DMS79 (cell line): ENCODE measurements at regions not wholly inside any gene's neighbourhood (a gene's known extent, or its start where the extent isn't known, plus 50 kb on each side); places are given as distances from the start of the nearest gene placed in this dataset.
"Not testable (repeated sequence)": the region's sequence is repeated elsewhere in the genome, so short reads cannot be mapped to it uniquely, and the experiment has no call there.

Experiments used
- DNase-seq: peaks from one replicate; lab custom pipeline; 2025; lab: John Stamatoyannopoulos, UW

DNA sequence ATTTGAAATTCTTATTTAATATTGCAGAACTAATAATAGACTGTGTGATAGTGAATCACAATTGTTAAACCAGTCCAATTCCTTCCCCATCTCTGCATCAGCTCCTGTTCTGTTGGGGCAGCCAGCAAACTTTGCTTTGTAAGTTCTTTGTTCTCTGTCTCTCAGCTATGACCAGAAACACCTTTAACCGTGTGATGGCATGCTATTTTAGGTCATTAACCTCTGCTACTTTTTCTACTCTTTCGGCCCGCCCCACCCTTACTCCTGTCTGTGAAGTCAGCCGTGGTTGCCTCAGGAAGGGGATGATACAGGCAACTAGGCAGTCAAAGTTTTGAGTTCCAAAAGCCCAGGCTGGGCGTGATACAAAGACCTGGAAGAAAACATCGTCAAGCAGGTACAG is 51.3 kb upstream of the EGFL6 start:
- DNase-seq: no peak

DNA sequence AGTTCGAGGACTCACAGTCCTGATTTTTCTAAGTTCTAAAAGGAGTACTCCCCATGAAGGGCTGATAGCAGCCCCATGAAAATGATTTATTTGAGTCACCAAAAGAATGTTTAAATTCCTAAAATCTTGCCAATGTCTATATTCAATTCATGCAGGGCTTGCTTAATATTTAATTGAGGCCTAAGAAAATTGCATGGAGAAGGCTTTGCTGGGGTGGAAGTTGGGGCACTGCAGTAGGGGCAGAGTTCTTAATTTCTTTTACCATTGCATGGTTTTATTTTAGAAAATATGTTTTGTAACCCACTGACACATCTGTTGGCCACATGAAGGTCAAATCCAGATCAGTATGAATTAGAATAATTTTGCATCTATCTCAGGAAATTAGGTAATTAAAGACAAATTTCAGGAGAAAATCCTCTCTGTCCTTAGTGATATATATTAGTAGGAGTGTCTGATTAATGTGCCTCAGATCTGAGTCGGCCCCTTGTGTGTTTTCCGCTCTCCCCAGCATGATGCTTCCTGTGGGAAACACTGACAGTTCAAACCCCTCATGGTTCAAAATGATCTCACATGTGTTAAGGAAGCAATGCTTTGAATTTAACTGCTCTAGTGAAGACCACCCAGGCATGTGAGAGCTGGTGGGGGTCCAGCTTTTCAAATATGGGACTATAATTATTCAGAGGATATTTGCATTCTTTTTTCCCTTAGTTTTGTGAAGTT is 54.0 kb upstream of the EGFL6 start:
- DNase-seq: no peak

DNA sequence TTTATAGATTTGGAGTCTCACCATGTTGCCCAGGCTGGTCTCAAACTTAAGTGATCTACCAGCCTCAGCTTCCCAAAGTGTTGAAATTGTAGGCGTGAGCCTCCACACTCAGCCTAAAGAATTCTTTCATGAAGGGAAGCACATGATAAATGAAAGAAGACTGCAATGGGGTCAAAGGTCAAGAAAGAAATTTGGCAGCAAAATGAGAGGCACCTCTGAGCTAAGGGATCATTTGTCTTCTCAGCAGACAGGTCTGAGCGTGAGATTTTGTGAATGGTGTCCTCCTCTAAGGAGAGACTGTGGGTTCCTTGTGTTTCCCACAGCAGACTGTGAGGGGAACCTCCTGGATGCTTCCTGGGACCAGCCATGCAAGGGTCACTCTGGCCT is 57.5 kb upstream of the EGFL6 start:
- DNase-seq: no peak

DNA sequence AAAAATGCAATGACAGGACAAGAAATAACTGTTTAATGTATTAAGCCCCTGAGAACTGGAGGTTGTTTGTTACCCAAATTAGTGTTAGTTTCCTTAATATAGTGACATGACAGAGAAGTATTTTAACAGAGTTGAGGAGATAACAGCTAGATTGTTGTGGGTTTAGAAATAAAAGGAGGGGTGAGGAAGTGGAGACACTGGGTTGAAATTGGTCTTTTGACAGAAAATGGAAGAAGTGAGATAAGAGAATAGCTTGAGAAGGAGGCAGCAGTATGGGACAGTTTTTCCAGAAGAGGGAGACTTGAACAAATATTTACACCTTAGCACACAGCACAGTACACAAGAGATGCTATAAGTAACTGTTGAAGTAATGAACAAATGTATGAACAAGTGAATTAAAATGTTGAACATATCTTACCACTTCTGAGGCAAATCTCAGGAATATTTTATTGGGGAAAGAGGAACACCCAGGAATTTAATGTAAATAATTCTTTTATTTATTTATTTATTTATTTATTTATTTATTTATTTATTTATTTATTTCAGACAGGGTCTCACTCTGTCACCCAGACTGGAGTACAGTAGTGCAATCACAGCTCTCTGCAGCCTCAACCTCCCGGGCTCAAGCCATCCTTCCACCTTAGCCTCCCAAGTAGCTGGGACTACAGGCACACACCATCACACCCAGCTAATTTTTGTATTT is 58.0 kb upstream of the EGFL6 start:
- no peak for DNase-seq

DNA sequence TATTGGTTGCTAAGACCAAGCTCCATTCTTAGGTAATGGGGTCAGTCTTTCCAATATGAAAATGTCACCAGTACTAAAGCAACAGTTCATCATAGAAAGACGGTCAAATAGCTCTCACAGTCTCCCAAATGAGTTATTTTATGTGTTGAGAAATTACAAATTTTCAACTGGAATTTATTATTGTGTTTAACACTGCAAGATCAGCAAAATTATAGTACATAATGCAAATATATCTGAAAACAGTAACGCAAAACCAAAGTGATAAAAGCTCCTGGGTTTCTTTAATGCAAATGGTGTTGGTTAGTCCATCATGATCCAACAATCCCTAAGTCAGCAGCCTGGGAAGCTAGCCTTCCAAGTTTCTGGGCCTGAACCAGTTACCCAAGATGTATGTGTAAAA is 61.5 kb upstream of the EGFL6 start:
- no peak for DNase-seq

DNA sequence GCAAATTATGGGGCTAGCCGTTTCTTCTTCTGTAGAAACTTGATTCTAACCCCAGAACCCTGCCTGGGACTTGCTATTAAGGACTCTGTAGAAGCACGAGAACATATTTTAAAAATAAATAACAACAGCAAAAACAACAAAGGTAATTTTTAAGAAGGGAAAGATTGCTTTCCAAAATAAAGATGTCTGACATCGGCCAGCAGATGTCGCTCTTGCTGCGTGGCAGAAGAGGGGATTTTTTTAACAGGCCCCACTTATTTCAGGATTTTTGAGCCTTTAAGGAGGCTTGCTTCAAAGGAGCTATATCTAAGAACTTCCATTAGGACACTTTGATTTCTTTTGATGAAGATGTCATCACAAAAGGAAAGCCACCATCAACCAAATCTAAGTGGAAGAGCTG is 62.8 kb upstream of the EGFL6 start:
- DNase-seq: no peak

DNA sequence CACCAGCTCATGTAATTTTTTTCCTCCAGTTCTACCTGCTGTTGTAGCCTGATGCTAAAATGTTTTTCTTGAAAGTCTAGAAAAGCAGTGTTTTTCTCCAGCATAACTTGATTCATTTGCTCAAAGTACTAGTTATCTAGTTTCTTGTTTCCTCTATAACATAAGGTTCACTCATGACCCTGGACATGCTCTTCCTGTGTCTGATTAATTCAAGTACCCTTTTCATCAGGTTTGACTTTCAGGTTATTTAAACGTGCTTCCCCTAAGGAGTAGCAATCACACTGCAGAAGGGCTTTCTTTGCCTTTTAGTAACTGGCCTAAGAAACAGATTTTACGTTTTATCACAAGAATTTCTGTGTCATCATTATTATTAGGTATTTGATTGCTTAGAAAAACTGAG is 66.8 kb upstream of the EGFL6 start:
- no peak for DNase-seq

DNA sequence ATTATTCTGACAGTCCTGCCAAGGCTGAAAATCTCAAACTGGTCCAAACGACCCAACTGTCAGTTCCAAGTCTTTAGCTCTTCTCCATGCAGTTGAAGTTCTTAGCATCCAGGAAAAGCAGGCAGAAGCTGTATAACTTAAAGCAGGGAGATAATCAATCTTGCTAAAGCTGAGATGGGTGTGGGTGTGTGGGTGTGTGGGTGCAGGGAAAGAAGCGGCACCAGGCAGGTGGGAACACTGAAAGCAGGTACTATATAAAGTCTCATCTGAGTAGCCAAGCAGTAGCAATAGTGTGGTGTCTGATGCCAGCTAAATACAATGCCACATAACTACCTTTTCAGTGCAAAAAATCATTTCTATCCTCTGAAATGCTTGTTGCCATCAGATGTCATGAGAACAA is 69.7 kb upstream of the EGFL6 start:
- no peak for DNase-seq

DNA sequence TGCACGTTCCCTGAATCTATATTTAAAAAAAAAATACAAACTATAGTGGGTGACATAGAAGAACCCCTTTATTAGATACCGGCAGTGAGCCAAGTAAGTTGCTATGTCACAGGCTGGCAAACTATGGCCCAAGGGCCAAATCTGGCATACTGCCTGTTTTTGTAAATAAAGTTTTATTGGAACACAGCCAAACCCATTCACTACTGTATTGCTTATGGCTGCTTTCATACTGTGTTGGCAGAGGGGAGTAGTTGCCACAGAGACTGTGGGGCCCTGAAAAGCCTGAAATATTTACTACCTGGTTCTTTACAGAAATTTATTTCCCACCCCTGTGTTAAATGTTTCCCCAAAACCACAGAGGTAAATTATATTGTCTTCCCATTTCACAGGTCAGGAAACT is 71.2 kb upstream of the EGFL6 start:
- no peak for DNase-seq

DNA sequence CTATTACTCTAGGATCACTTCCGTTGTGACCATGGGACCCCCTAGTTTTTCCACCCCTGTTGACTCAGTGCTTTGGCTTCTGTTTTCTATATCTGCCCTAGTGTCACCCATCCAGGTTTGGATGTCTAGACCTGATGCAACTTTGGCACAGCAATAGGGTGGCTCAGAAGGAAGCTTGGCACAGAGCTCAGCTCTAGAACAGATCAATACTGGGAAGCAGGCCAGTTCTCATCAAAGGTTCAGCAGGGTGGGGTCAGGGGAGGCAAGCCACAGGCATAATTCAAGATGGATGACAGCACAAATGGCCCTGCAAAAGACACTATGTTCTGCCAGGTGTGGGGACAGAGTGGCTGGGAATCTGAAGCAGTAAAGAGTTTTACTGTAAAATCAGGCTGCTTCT is 74.2 kb upstream of the EGFL6 start:
- DNase-seq: no peak

DNA sequence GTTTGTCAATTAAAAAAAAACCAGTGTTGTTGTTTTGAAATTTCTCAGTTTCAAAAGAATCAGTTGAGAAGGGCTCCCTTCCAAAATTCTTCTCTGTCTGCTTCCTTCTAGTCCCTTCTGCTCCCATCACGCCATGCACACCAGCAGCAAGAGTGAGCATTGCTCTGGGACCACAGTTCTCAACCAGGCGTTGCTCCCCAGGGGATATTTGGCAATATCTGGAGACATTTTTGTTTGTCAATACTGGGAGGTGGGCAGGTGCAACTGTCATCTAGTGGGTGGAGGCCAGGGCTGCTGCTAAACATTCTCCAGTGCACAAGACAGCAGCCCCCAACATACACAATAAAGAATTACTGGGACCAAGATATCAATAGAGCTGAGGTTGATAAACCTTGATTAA is 74.8 kb upstream of the EGFL6 start:
- no peak for DNase-seq

DNA sequence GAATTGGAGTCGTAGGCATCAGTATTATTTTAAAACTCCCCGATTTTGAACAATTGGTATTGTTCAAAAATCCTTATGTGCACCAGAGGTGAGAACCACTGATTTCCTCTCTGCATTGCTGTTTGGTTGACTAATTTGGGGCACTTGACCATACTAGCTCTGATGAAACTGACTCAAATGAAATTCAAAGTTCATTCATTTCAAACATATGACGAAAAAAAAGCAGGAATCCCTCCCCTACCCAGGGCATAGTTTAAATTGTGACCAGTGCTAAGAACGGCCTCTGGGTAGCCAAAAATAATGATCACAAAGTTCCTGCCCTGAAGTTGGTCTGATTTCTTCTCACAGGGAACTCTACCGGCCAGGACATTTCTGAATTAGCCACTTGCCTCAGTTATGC is 75.7 kb upstream of the EGFL6 start:
- no peak for DNase-seq

DNA sequence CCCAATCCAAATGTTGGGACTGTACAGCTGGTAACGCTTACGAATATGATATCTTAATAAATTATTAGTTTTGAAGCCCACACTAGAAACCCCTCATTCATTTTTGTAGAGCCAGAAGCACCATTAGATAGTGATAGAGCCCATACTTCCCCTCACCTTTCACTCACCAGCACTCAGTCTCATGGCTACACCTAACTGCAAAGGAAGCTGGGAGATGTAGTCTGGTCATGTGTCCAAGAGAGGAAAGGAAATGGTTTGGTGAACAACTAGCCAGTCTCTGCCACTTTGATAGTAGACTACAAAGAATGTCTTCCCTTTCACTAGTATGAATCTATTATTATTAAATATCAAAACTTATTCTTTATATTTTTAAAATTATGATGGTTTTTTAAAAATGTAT is 77.1 kb upstream of the EGFL6 start:
- DNase-seq: no peak

DNA sequence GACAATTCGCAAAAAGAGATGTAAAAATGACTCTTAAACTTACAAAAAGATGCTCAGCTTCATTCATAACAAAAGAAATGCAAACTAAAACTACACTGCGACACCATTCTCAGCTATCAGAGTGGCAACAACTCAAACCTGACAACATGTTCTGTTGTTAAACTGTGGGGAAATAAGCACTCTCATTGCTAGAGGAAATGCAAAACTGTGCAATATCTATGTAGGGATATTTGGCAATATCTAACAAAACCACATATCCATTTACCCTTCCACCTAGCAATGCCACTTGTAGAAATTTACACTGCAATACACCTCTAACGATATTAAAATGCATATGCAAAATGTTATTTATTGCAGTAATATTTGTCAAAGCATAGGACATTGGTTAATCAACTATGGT is 78.3 kb upstream of the EGFL6 start:
- no peak for DNase-seq

DNA sequence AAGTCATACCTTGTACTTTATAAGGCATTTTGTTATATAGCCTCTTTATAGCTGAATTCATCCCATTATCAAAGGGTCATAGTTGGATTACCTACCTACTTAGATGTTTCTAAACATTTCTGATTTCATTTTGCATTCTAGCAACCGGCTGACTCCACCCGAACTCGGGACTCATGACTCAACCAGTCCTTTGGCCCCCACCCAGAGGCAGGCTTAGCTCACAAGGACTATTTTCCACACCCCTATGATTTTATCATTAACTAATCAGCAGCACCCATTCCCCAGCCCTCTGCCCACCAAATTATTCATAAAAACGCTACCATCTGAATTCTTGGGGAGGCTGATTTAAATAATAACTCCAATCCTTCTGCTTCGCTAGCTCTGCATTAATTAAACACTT is 79.9 kb upstream of the EGFL6 start:
- no peak for DNase-seq

DNA sequence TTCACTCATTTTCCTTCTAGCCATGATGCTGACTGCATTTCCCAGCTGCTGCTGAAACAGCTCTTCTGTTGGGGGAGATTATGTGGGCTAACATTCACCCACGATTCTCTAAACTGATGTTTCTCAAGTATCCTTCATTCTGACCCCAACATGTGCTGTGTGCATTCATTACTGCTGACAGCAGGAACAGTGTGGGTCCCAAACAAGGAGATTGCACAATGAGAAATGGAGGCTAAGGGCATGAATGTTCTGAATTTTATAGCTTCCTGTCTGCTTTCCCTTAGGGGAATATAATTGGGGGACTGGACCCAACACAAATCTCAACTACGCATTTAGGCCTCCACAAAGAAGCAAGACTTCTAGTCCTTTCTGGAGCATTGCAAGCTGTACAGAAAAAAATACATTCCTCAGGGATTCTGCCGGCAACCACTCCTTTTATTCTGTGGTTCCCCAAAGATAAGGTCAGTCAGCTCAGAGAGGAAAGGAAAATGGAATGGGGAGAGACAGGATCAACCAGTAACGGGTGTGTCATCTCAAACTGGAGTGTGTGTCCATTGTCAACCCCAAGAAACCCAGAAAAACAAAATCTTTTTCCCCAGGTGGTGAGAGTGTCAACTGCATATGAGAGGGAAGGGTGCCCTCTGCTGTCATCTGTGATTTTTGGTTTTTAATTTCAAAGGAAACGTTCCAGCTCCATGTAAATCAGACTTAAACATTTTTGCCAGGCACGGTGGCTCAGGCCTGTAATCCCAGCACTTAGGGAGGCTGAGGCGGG is 81.5 kb upstream of the EGFL6 start:
- no peak for DNase-seq

DNA sequence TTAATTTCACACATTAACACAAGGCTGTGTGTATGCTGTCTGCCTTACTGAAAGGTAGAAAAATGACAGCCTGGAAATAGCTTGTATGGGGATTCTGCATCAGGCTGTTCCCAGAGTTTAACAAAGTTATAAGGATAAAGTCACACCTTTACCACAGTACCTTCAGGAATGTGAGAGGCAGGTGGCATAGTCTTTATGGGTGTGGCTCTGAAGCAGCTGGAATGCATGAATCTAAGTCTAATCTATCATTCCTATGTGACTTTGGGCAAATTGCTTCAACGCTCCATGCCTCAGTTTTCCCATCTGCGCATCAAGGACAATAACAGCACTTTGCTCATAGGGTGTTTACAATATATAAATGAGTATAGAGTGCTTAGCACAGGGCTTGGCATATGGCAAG is 84.2 kb upstream of the EGFL6 start:
- DNase-seq: no peak

DNA sequence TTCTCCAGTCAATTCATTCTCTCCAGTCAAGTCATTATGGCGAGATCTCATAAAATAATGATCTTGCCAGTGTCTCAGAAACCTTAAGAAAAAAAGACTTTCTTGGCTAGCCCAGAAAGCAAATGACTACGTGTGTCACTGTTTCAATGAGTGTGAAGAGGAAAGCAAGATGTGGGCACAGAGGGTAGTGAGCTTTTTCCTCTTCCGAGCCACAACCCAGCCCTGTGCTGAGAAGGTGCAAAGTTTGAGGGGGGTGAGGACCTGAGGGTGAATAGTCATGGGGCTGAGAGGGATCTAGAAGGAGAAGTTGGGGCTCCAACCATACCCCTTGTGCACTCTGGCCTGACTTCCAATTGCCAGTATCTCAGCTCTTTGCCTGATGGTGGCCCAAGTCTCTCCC is 85.6 kb upstream of the EGFL6 start:
- DNase-seq: no peak

DNA sequence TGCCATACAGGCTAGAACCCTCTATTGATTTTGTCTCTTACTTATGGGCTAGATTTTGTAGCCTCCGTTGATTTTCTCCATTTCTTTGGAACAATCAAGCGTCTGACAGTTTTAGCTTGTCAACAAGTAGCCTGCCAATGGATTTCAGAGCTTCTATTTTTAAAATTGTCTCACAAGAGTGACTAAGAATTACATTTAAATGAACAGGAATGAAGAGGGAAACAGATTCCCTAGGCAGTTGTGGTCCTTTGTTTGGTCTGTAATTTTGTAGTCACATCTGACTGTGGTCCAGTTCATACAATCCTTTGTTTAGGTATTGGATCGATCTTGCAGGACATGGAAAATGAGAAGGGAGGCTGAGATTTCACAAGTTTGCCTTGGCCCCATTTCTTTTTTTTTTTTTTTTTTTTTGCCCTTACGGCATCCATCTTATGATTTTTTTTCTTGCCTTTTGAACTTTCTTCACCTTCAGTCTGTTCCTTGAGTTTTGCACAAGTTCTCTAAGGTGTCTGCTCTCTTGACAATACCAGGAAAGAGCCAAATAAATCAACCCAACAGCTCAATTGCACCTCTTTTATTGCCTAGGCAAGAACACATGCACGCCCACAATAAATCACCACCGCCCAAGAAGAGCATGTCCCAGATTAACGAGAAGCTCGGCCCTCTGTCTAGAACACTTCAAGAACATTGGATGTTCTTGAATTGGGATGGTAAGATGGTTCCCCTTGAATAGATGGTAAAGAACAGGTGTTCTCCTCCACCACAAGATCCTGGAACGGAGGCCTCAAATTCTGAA is 86.5 kb upstream of the EGFL6 start:
- DNase-seq: no peak

DNA sequence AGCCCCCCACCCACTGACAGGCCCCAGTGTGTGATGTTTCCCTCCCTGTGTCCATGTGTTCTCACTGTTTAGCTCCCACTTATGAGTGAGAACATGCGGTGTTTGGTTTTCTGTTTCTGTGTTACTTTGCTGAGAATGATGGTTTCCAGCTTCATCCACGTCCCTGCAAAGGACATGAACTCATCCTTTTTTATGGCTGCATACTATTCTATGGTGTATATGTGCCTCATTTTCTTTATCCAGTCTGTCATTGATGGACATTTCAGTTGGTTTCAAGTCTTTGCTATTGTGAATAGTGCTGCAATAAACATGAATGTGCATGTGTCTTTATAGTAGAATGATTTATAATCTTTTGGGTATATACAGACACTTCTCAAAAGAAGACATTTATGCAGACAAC is 88.6 kb upstream of the EGFL6 start:
- not testable (repeated sequence) for DNase-seq

DNA sequence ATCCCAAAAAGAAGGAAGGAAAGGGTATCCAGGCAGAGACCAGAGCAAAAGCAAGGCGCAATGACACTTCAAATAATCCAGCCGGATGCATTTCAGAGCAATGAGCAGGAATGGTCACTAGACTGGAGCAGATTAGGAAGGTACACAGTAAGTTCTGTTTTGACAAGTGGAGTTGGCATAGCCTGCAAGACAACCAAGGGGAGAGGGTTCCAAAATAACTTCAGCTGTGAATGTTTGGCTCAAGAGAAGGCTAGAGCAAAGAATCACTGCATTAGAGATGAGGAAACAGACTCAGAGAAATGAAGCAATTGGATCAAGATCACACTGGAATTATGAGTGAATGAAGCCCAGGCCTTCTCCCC is 90.0 kb upstream of the EGFL6 start:
- DNase-seq: no peak

DNA sequence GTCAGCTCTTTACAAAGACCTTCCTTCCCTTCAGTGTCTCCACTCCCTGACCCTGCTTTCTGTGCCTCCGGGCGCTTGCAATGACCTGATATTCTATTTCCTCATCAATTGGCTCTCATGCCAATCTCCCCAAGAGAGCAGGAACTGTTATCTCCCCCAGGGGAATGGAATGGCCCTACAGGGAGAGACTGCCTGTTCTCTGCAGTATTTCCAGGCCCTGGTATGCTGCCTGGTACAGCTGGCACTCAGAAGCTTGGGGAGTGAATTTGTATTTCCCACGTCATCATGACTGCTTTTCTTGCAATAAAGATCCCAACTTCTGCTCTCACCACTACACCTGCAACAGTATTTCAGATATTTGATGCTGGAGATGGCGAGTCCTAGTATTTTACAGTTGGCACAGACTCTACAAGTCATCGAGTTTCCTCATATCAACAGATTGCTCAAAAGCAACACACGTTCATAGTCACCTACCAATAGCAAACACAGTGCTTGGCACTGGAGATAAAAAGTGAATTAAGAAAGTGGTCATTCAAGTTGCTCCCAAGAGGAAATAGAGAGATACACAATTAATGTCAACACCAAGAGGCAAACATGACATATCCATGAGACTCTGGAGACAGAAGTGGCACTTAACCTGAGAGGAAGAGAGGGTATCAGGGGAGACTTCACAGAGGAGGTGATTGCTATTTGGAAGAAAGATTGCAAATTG is 90.5 kb upstream of the EGFL6 start:
- no peak for DNase-seq
